GM23338 (cell line): ENCODE measurements at regions not wholly inside any gene's neighbourhood (a gene's known extent, or its start where the extent isn't known, plus 50 kb on each side); places are given as distances from the start of the nearest gene placed in this dataset.
A peak's percentile ranks its signal among the peaks of the same experiment; 100 is the strongest.

Experiments
- ATAC-seq: fragments of 200-7000 bp; cut with Tn5 transposase; 3 replicates; pipeline ENCODE4 v1.9.1; 2020
- DNase-seq: peaks from one replicate; pipeline ENCODE4 v3.0.0-alpha.2; 2015; ENCODE audit warnings: low spot score
- H2AFZ ChIP-seq: fragments of 200-600 bp; sonication (generic); 2 replicates; pipeline ENCODE4 v1.8.0; 2016; ENCODE audit warnings: antibody characterized with exemption, mild to moderate bottlenecking, moderate library complexity
- H3F3A ChIP-seq: fragments of 200-600 bp; sonication (generic); replicated peaks from 2 replicates; pipeline ENCODE4 v1.8.0; 2017; ENCODE audit warnings: antibody characterized with exemption, mixed run types, low read depth
- H3K27ac ChIP-seq: fragments of 200-600 bp; sonication (generic); 2 replicates; pipeline ENCODE4 v1.6.1; 2016; ENCODE audit warnings: low read depth
- H3K27me3 ChIP-seq: fragments of 200-600 bp; sonication (generic); 2 replicates; pipeline ENCODE4 v1.8.0; 2016; ENCODE audit warnings: mild to moderate bottlenecking, mixed run types, moderate library complexity; ENCODE audit not compliant: insufficient read depth
- H3K36me3 ChIP-seq: fragments of 200-600 bp; sonication (generic); 2 replicates; pipeline ENCODE4 v1.8.0; 2016; ENCODE audit warnings: mild to moderate bottlenecking; ENCODE audit not compliant: insufficient read depth
- H3K4me1 ChIP-seq: fragments of 200-600 bp; sonication (generic); 2 replicates; pipeline ENCODE4 v1.8.0; 2016; ENCODE audit warnings: mild to moderate bottlenecking, moderate library complexity; ENCODE audit not compliant: insufficient read depth
- H3K4me2 ChIP-seq: fragments of 200-600 bp; sonication (generic); 2 replicates; pipeline ENCODE4 v1.7.1; 2017; ENCODE audit warnings: mixed run types
- H3K4me3 ChIP-seq: fragments of 200-600 bp; sonication (generic); 2 replicates; pipeline ENCODE4 v1.6.1; 2016; ENCODE audit warnings: mixed run types
- H3K79me2 ChIP-seq: fragments of 200-600 bp; sonication (generic); replicated peaks from 2 replicates; pipeline ENCODE4 v1.8.0; 2017; ENCODE audit warnings: mild to moderate bottlenecking; ENCODE audit not compliant: insufficient read depth
- H3K9me2 ChIP-seq: fragments of 200-600 bp; sonication (generic); 2 replicates; pipeline ENCODE4 v1.8.0; 2017; ENCODE audit not compliant: insufficient read depth
- H4K20me1 ChIP-seq: fragments of 200-600 bp; sonication (generic); replicated peaks from 2 replicates; pipeline ENCODE4 v1.8.0; 2017; ENCODE audit warnings: mild to moderate bottlenecking; ENCODE audit not compliant: insufficient read depth
- H3K27ac Mint-ChIP-seq: 2 replicates; pipeline ENCODE4 v1.8.0; 2020; ENCODE audit warnings: inconsistent platforms, mild to moderate bottlenecking, moderate library complexity, mixed read lengths
- H3K27me3 Mint-ChIP-seq: 3 replicates; pipeline ENCODE4 v1.8.0; 2022; ENCODE audit warnings: low read depth, mild to moderate bottlenecking, moderate library complexity, mixed read lengths, inconsistent platforms; ENCODE audit not compliant: insufficient read depth, poor library complexity
- H3K36me3 Mint-ChIP-seq: 3 replicates; pipeline ENCODE4 v1.8.0; 2021; ENCODE audit warnings: low read depth, mild to moderate bottlenecking, inconsistent platforms, moderate library complexity, mixed read lengths
- H3K4me1 Mint-ChIP-seq: 3 replicates; pipeline ENCODE4 v1.8.0; 2020; ENCODE audit warnings: mild to moderate bottlenecking, inconsistent platforms, mixed read lengths
- H3K4me3 Mint-ChIP-seq: 3 replicates; pipeline ENCODE4 v1.8.0; 2021; ENCODE audit warnings: moderate library complexity, mild to moderate bottlenecking, inconsistent platforms, mixed read lengths
- H3K9me3 Mint-ChIP-seq: 3 replicates; pipeline ENCODE4 v1.8.0; 2020; ENCODE audit warnings: moderate library complexity, mild to moderate bottlenecking, inconsistent platforms, mixed read lengths
- CREB1 ChIP-seq: fragments of 250-450 bp; sonication (Bioruptor Pico); IDR thresholded peaks from 2 replicates; pipeline ENCODE4 v1.5.0; 2020; ENCODE audit warnings: low read depth, mild to moderate bottlenecking, moderate library complexity
- EZH2phosphoT487 ChIP-seq: fragments of 200-600 bp; sonication (generic); IDR thresholded peaks from one replicate; pipeline ENCODE4 v1.8.1; 2018; ENCODE audit warnings: antibody characterized with exemption; ENCODE audit not compliant: unreplicated experiment
- JUNB ChIP-seq: IDR thresholded peaks from one replicate; pipeline ENCODE4 v1.6.1; 2016; ENCODE audit warnings: antibody characterized with exemption; ENCODE audit not compliant: unreplicated experiment
- POLR2AphosphoS5 ChIP-seq: IDR thresholded peaks from 2 replicates; pipeline ENCODE4 v1.6.1; 2016; ENCODE audit warnings: antibody characterized with exemption, low read depth
- REST ChIP-seq: IDR thresholded peaks from one replicate; pipeline ENCODE4 v1.6.1; 2018; ENCODE audit warnings: antibody characterized with exemption; ENCODE audit not compliant: unreplicated experiment
- ZNF114 ChIP-seq: fragments of 250-450 bp; sonication (Bioruptor Pico); IDR thresholded peaks from 2 replicates; pipeline ENCODE4 v1.5.0; 2020; ENCODE audit warnings: mild to moderate bottlenecking, moderate library complexity
- ZNF331 ChIP-seq: fragments of 250-450 bp; sonication (Bioruptor Pico); IDR thresholded peaks from 2 replicates; pipeline ENCODE4 v1.5.0; 2020; ENCODE audit warnings: low read depth, mild to moderate bottlenecking, moderate library complexity
- ZNF462 ChIP-seq: fragments of 250-450 bp; sonication (Bioruptor Pico); IDR thresholded peaks from 2 replicates; pipeline ENCODE4 v1.5.0; 2020; ENCODE audit warnings: mild to moderate bottlenecking, moderate library complexity
- TF ChIP-seq, protein P1 (sequence below), 2 experiments: fragments of 200-600 bp in 1 of 2; sonication (generic) in 1 of 2; conservative IDR thresholded peaks; 2 replicates each; pipeline versions ENCODE4 v1.5.1 to v1.6.1; 2016 to 2017; ENCODE audit warnings: antibody characterized with exemption in 2 of 2, low read depth in 2 of 2, mild to moderate bottlenecking in 2 of 2, moderate library complexity in 1 of 2

DNA sequence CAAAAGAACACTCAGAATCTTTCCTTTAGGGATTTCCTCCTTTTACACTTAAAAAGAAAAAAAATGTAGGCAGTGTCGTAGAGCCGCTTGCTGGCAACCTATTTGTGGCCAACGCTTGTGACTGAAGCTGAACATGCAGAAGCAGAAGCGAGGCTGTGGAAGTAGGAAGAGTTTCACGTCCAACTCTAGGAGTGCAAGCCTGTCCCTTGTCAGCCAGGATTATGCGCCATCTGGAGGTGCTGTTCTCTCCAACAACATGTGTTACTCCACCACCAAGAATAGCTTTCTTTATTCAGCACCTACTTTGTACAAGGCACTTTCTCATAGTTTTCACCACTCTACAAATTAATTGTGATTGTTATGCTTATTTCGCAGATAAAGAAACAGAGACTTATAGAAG lies 223.2 kb upstream of the LMCD1 start:
- DNase-seq (peak; percentile 39), ATAC-seq (peak; percentile 39)
- no peaks in the 10 kb centered on the region for H3K9me3 Mint-ChIP-seq
- no peak overlapping the region for H3K27ac Mint-ChIP-seq
- H3K27me3 Mint-ChIP-seq = peaks cover 6% of the 10 kb centered on the region
- H3K4me1 ChIP-seq = peaks cover 15% of the 10 kb centered on the region
- no peak overlapping the region for H3K27ac ChIP-seq
- TF ChIP-seq JUNB (no peak), POLR2AphosphoS5 (no peak), ZNF462 (CRISPR knock-in tag) (no peak), EZH2phosphoT487 (no peak), REST (no peak), CREB1 (no peak), ZNF114 (no peak), ZNF331 (CRISPR knock-in tag) (no peak)
- TF ChIP-seq, protein P1, sequence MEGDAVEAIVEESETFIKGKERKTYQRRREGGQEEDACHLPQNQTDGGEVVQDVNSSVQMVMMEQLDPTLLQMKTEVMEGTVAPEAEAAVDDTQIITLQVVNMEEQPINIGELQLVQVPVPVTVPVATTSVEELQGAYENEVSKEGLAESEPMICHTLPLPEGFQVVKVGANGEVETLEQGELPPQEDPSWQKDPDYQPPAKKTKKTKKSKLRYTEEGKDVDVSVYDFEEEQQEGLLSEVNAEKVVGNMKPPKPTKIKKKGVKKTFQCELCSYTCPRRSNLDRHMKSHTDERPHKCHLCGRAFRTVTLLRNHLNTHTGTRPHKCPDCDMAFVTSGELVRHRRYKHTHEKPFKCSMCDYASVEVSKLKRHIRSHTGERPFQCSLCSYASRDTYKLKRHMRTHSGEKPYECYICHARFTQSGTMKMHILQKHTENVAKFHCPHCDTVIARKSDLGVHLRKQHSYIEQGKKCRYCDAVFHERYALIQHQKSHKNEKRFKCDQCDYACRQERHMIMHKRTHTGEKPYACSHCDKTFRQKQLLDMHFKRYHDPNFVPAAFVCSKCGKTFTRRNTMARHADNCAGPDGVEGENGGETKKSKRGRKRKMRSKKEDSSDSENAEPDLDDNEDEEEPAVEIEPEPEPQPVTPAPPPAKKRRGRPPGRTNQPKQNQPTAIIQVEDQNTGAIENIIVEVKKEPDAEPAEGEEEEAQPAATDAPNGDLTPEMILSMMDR (conservative IDR thresholded peaks at IDR 0.05; ENCODE audit: low read depth in 2 of 2) = peak; percentile 19 to 57; a peak in 3 of 4 replicates
- H3K79me2 ChIP-seq = no peaks in the 10 kb centered on the region
- no peaks in the 10 kb centered on the region for H3K36me3 ChIP-seq
- no peaks in the 10 kb centered on the region for H3F3A ChIP-seq
- no peak overlapping the region for H2AFZ ChIP-seq
- H3K4me3 ChIP-seq = no peak overlapping the region
- H4K20me1 ChIP-seq = no peaks in the 10 kb centered on the region
- H3K9me2 ChIP-seq = 0 out of 2 replicates have a peak, but pooled peaks cover 9% of the 10 kb centered on the region
- H3K4me1 Mint-ChIP-seq = peaks cover 35% of the 10 kb centered on the region
- H3K4me3 Mint-ChIP-seq = no peak overlapping the region
- H3K36me3 Mint-ChIP-seq = no peaks in the 10 kb centered on the region
- no peaks in the 10 kb centered on the region for H3K27me3 ChIP-seq
- no peak overlapping the region for H3K4me2 ChIP-seq
